ENCODE measurements at regions not wholly inside any gene's neighbourhood (a gene's known extent, or its start where the extent isn't known, plus 50 kb on each side); places are given as distances from the start of the nearest gene placed in this dataset.

GRCh38 chrX:79645749-79646148, 278.6 kb upstream of the ITM2A start:
- TF ChIP-seq, protein P1, sequence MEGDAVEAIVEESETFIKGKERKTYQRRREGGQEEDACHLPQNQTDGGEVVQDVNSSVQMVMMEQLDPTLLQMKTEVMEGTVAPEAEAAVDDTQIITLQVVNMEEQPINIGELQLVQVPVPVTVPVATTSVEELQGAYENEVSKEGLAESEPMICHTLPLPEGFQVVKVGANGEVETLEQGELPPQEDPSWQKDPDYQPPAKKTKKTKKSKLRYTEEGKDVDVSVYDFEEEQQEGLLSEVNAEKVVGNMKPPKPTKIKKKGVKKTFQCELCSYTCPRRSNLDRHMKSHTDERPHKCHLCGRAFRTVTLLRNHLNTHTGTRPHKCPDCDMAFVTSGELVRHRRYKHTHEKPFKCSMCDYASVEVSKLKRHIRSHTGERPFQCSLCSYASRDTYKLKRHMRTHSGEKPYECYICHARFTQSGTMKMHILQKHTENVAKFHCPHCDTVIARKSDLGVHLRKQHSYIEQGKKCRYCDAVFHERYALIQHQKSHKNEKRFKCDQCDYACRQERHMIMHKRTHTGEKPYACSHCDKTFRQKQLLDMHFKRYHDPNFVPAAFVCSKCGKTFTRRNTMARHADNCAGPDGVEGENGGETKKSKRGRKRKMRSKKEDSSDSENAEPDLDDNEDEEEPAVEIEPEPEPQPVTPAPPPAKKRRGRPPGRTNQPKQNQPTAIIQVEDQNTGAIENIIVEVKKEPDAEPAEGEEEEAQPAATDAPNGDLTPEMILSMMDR (IDR thresholded peaks at IDR 0.05; ENCODE audit: extremely low read depth, missing control alignments): no peak
- DNase-seq (ENCODE audit: low spot score): no peak

DNA sequence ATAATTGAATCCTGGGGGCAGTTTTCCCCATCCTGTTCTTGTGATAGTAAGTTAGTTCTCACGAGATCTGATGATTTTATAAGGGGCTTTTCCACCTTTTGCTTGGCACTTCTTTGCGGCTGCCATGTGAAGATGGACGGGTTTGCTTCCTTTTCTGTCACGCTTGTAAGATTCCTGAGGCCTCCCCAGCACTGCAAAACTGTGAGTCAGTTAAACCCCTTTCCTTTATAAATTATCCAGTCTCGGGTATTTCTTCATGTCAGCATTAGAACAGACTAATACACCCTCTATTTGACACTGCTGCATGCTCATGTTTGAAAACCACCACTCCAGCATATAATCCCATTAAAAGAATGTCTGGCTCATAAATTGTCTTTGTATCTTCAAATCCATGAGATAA, 264.4 kb upstream of the ITM2A start:
- no peak for DNase-seq (ENCODE audit: low spot score)
- TF ChIP-seq, protein P1 (IDR thresholded peaks at IDR 0.05; ENCODE audit: extremely low read depth, missing control alignments): no peak

DNA sequence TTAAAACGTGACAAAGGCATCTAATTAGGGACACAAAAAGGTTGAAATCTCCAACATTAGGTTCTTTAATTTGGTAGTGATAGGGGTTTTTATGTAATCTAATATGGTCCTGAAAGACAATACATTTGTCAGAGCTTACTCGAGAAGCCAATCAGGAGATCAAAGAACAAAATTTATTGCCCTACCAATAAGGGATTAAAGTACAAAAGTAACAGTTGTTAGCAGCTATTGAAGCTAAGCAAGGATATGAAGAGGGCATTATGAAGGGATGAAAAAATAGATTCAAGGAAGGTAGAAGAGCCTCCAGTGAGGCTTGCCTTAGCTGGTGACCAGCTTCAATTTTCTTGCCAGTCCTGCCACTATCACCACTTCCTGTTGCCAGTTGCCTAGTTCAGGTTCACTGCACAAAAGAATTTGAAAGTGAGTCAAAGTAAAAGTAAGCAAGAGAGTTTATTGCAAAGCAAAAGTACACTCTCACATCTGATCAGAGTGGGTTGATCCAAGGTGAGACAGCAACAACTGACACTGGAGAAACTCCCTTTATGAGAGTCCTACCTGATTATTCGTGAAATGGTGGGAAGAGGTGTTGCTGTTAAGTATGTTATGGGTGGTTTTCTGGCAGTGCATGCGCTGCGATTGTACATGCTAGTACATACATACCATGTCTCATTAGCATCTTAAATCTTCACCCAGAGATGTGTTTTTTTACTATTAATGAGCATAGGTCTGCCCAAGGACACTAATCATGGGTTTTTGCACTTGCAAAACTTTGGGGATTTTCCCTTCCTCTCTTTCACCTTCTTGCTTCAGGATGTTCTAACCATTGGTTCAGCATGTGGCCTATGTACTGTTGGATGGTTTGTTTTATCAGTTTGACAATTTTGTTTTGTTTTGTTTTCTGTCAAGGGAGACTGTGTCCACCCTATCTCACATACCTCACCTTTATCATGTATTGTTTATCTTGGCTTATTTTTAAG, 263.2 kb upstream of the ITM2A start:
- TF ChIP-seq, protein P1 (IDR thresholded peaks at IDR 0.05; ENCODE audit: extremely low read depth, missing control alignments): no peak
- no peak for DNase-seq (ENCODE audit: low spot score)

GRCh38 chrX:79623098-79623762, 256.1 kb upstream of the ITM2A start:
- TF ChIP-seq, protein P1 (IDR thresholded peaks at IDR 0.05; ENCODE audit: extremely low read depth, missing control alignments): no peak
- no peak for DNase-seq (ENCODE audit: low spot score)

- no peak for DNase-seq (ENCODE audit: low spot score)
- TF ChIP-seq, protein P1 (IDR thresholded peaks at IDR 0.05; ENCODE audit: extremely low read depth, missing control alignments): no peak
Observed at GRCh38 chrX:79618280-79618679, 251.1 kb upstream of the ITM2A start.

GRCh38 chrX:79604364-79604763, 237.2 kb upstream of the ITM2A start:
- DNase-seq (ENCODE audit: low spot score): no peak
- TF ChIP-seq, protein P1 (IDR thresholded peaks at IDR 0.05; ENCODE audit: extremely low read depth, missing control alignments): no peak

Data from GM20000 (cell line).